B cell (primary cell): ENCODE measurements at regions not wholly inside any gene's neighbourhood (a gene's known extent, or its start where the extent isn't known, plus 50 kb on each side); places are given as distances from the start of the nearest gene placed in this dataset.

ENCODE experiments used
- CTCF ChIP-seq: fragments of 200-600 bp; IDR thresholded peaks from one replicate; pipeline ENCODE4 v1.8.0; 2022; ENCODE audit warnings: antibody characterized with exemption, mild to moderate bottlenecking
- EZH2 ChIP-seq: IDR thresholded peaks from 2 replicates; pipeline ENCODE4 v1.6.1; 2012; ENCODE audit warnings: borderline replicate concordance, low read depth, mild to moderate bottlenecking, moderate library complexity, low read length; ENCODE audit not compliant: insufficient read depth, poor library complexity, severe bottlenecking

DNA sequence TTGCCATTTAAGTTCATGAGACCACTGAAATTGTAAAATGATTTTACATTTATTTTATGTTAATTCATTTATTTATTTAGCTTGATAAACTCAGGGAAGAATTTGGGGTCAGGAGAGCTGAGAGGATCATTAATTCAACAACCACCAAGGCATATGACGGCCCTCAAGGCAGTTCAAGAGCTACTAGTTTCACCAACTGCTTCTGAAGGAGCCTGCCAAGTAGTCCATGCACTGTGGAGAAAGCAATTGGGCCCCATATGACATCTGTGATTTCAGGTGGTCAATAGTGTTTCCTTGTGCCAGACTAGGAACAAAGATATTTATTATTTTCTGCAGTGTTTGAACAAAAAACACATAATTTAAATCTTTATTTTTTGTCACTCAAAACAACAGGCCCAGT, 236.4 kb downstream of the CASP12 start:
- TF ChIP-seq EZH2 (no peak), CTCF (no peak)
